GM19099 (cell line): ENCODE measurements at regions not wholly inside any gene's neighbourhood (a gene's known extent, or its start where the extent isn't known, plus 50 kb on each side); places are given as distances from the start of the nearest gene placed in this dataset.

Source experiments
- POLR2A ChIP-seq: IDR thresholded peaks from 3 replicates; pipeline ENCODE4 v1.6.1; 2011; ENCODE audit warnings: low read depth; ENCODE audit not compliant: insufficient read length; ENCODE audit errors: extremely low read depth

- no peak for TF ChIP-seq POLR2A
Observed at GRCh38 chr5:35458824-35459207, 158.8 kb upstream of the SPEF2 start.

- TF ChIP-seq POLR2A: no peak
Observed at GRCh38 chr5:35457912-35458823, 159.5 kb upstream of the SPEF2 start.

- TF ChIP-seq POLR2A: no peak
Observed at GRCh38 chr5:35456506-35456905, 161.2 kb upstream of the SPEF2 start.

GRCh38 chr5:35454011-35454525, 163.6 kb upstream of the SPEF2 start:
- no peak for TF ChIP-seq POLR2A

GRCh38 chr5:35443803-35444595, 173.7 kb upstream of the SPEF2 start:
- TF ChIP-seq POLR2A: no peak

GRCh38 chr5:35442885-35443639, 174.6 kb upstream of the SPEF2 start:
- TF ChIP-seq POLR2A: no peak

- no peak for TF ChIP-seq POLR2A
Observed at GRCh38 chr5:35440409-35440808, 177.3 kb upstream of the SPEF2 start.

- TF ChIP-seq POLR2A: no peak
Observed at GRCh38 chr5:35438786-35439185, 178.9 kb upstream of the SPEF2 start.

- TF ChIP-seq POLR2A: no peak
Observed at GRCh38 chr5:35438288-35438687, 179.4 kb upstream of the SPEF2 start.

- no peak for TF ChIP-seq POLR2A
Observed at GRCh38 chr5:35436400-35437057, 181.1 kb upstream of the SPEF2 start.

- no peak for TF ChIP-seq POLR2A
Observed at GRCh38 chr5:35430381-35431162, 187.1 kb upstream of the SPEF2 start.

GRCh38 chr5:35420200-35420599, 189.9 kb upstream of the PRLR start:
- TF ChIP-seq POLR2A: no peak

GRCh38 chr5:35417040-35417439, 186.8 kb upstream of the PRLR start:
- TF ChIP-seq POLR2A: no peak

GRCh38 chr5:35416217-35416988, 186.1 kb upstream of the PRLR start:
- no peak for TF ChIP-seq POLR2A

GRCh38 chr5:35415309-35415708, 185.0 kb upstream of the PRLR start:
- no peak for TF ChIP-seq POLR2A
